HG03108 (cell line): ENCODE measurements at regions not wholly inside any gene's neighbourhood (a gene's known extent, or its start where the extent isn't known, plus 50 kb on each side); places are given as distances from the start of the nearest gene placed in this dataset.

Experiments used
- ATAC-seq: cut with Tn5 transposase; IDR thresholded peaks from one replicate; pipeline ENCODE4 v1.9.1; 2021; ENCODE audit warnings: moderate library complexity; ENCODE audit not compliant: unreplicated experiment

- no peak for ATAC-seq
These were observed 66.3 kb upstream of the FAM9C start for GRCh38 chrX:13110433-13111324.

- no peak for ATAC-seq
These were observed 65.4 kb upstream of the FAM9C start for GRCh38 chrX:13109817-13110216.

DNA sequence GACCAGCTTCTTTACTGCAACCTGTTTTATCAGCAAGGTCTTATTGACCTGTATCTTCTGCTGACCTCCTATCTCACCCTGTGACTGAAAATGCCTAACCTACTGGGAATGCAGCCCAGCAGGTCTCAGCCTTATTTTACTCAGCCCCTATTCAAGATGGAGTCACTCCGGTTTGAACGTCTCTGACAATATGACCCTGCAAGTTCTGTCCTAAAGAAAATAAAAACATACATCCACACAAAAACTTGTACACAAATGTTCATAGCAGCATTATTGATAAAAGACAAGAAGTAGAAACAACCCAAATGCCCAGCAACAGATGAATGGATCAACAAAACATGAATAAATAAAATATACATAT, 59.5 kb upstream of the FAM9C start:
- no peak for ATAC-seq

- ATAC-seq = no peak
These were observed 58.9 kb upstream of the FAM9C start for GRCh38 chrX:13103188-13103913.

GRCh38 chrX:13102636-13103035, 58.2 kb upstream of the FAM9C start:
- no peak for ATAC-seq

DNA sequence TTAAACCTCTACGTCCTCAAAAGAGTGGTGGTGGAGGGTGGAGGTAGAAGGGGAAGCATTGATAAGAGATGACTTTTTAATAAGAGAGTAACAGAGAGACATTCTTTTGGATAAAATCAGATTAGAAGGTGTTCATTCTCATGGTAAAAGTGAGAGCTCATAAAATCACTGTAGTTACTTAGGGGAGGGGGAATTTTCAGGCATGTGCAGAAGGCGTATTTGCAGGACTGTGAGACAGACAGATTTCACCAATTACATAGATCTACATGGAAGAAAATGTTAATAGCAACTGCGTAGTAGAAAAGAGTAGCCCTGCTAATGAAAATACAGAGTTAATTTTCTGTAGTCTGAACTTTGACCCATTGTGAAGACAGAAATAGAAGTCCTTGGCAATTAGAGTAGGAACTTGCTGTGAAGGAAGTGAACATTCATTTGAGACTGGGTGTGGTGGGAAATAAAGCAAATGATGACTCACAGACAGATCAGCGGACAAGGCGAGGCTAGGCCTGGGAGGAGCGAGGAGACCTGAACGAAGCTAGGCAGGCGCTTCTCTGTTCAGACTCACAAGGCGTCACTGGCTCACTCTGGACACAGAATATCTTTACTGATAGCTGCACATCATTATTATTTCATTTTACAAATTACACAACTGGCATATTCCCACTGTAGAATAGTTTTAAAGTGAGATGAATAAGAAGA, 57.2 kb upstream of the FAM9C start:
- ATAC-seq = no peak

DNA sequence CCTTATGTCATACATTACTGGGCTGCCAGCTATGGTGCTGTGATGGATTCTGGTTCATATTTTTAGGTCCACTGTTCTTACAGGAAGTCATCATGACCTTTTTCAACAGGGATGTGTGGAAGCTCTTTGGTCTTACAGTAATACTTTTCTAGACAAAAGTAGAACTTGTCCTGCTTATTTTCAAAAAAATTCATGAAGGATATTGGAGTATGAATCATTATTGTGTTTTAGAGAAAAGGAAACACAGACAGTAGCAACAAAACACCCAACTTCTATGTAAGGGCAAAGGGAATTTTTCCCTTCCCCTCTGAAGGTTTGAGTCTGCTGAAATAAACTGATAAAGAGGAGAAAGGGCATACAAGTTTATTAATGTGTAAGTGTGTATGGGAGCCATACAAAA, 54.7 kb upstream of the FAM9C start:
- ATAC-seq = no peak

GRCh38 chrX:13096728-13097127, 52.3 kb upstream of the FAM9C start:
- ATAC-seq = no peak

GRCh38 chrX:13094828-13095341, 50.5 kb upstream of the FAM9C start:
- ATAC-seq = no peak

DNA sequence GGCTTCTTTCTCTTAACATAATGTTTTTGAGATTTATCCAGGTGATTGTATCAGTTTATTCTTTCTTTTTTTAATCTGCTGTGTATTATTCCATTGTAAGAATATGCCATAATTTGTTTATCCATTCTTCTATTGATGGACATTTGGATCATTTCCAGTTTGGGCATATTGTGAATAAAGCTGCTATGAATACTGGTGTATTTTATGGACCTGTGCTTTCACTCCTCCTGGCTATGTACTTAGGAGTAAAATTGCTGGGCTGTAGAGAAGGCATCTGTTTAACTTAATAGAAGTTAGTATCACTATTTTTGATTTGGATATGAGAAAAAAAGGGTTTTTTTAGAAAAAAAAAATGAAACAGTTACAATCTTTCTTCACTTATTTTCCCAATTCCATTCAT, 50.0 kb upstream of the FAM9C start:
- ATAC-seq = no peak
